Breast epithelium (tissue), 4 donors: ENCODE measurements at regions not wholly inside any gene's neighbourhood (a gene's known extent, or its start where the extent isn't known, plus 50 kb on each side); places are given as distances from the start of the nearest gene placed in this dataset.

Experiments used
- DNase-seq, 2 donors: peaks; one replicate each; pipeline ENCODE4 v3.0.0-alpha.2; 2019; ENCODE audit warnings: low spot score in 2 of 2
- H3K27ac ChIP-seq, 2 donors: fragments of 200-600 bp; sonication (generic) in 1 of 2; one replicate each; pipeline ENCODE4 v1.5.1; 2016 to 2019; ENCODE audit warnings: mild to moderate bottlenecking in 1 of 2
- H3K27me3 ChIP-seq, 2 donors: fragments of 200-600 bp; sonication (generic) in 1 of 2; one replicate each; pipeline versions ENCODE4 v1.5.1 to v1.6.0; 2017 to 2019; ENCODE audit warnings: control low read depth in 1 of 2, mild to moderate bottlenecking in 1 of 2
- H3K36me3 ChIP-seq: fragments of 200-600 bp; one replicate; pipeline ENCODE4 v1.5.1; 2019
- H3K4me1 ChIP-seq, 2 donors: fragments of 200-600 bp; sonication (generic); one replicate each; pipeline ENCODE4 v1.5.1; 2016 to 2019; ENCODE audit warnings: control low read depth in 1 of 2
- H3K4me3 ChIP-seq, 3 donors: fragments of 200-600 bp; sonication (generic); 1 replicate in 2 of 3; 2 replicates in 1 of 3; pipeline ENCODE4 v1.5.1; 2016 to 2019; ENCODE audit warnings: mild to moderate bottlenecking in 3 of 3, moderate library complexity in 2 of 3
- H3K9me3 ChIP-seq, 2 donors: fragments of 200-600 bp; sonication (generic) in 1 of 2; one replicate each; pipeline ENCODE4 v1.5.1; 2016 to 2019; ENCODE audit warnings: control low read depth in 1 of 2
- POLR2A ChIP-seq: fragments of 450-650 bp; IDR thresholded peaks from one replicate; pipeline ENCODE4 v1.6.1; 2016; ENCODE audit warnings: antibody characterized with exemption, mild to moderate bottlenecking, moderate library complexity
- POLR2AphosphoS5 ChIP-seq, 3 donors: sonication (generic); formaldehyde crosslinking; IDR thresholded peaks; one replicate each; pipeline ENCODE4 v1.6.1; 2017; ENCODE audit warnings: antibody characterized with exemption in 3 of 3
- intact Hi-C: fragments of 100-400 bp; cut with DNase I; formaldehyde crosslinking; loops from one replicate; pipeline ENCODE4 v1.15.1; 2023; ENCODE audit warnings: low total_unique reads
- TF ChIP-seq, protein P1 (sequence below), 3 donors: fragments of 450-650 bp; IDR thresholded peaks; one replicate each; pipeline ENCODE4 v1.5.1; 2016 to 2017; ENCODE audit warnings: antibody characterized with exemption in 3 of 3, mild to moderate bottlenecking in 3 of 3, moderate library complexity in 3 of 3

DNA sequence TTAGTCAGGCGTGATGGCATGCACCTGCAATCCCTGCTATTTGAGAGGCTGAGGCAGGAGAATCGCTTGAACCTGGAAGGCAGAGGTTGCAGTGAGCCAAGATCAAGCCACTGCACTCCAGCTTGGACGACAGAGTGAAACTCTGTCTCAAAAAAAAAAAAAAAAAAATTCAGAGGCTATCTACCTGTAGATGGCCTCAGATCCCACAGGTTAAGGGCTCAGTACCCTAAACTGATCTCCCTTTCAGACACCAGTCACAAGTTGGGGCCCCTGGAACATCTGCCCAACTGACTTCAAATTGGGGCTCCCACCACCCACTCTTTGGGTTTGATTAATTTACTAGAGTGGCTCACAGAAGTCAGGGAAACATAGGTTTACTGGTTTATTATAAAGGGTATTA lies 65.4 kb upstream of the ERCC6L2 start:
- H3K27ac ChIP-seq: no peak overlapping the region

DNA sequence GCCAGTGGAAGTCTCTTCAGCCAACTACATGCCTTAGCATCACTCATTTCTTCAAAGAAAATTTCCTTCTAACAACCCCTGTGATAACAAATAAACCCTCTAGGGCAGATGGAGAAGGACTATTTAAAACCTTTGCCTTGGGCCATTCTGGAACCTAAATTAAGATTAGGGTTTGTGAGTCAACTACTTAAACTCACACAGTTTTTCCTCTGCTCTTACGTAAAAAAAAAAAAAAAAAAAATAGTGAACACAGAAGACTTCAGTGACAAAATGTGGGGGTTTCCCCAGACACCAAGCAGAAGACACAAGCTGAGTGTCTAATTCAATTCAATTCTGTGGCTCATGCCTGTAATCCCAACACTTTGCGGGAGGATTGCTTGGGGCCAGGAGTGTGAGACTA lies 65.8 kb upstream of the ERCC6L2 start:
- Histone ChIP-seq H3K4me3 (no peak overlapping the region), H3K4me1 (no peaks in the 10 kb centered on the region), H3K36me3 (no peaks in the 10 kb centered on the region), H3K27me3 (no peaks in the 10 kb centered on the region), H3K9me3 (no peaks in the 10 kb centered on the region), H3K27ac (no peak overlapping the region)
- no peak for DNase-seq
- no peak for TF ChIP-seq POLR2A
- TF ChIP-seq, protein P1, sequence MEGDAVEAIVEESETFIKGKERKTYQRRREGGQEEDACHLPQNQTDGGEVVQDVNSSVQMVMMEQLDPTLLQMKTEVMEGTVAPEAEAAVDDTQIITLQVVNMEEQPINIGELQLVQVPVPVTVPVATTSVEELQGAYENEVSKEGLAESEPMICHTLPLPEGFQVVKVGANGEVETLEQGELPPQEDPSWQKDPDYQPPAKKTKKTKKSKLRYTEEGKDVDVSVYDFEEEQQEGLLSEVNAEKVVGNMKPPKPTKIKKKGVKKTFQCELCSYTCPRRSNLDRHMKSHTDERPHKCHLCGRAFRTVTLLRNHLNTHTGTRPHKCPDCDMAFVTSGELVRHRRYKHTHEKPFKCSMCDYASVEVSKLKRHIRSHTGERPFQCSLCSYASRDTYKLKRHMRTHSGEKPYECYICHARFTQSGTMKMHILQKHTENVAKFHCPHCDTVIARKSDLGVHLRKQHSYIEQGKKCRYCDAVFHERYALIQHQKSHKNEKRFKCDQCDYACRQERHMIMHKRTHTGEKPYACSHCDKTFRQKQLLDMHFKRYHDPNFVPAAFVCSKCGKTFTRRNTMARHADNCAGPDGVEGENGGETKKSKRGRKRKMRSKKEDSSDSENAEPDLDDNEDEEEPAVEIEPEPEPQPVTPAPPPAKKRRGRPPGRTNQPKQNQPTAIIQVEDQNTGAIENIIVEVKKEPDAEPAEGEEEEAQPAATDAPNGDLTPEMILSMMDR (IDR thresholded peaks at IDR 0.05): no peak
- TF ChIP-seq POLR2AphosphoS5 (IDR thresholded peaks at IDR 0.05): no peak
- intact Hi-C loops: no loop called here

More for the DNA sequence above, 65.4 kb upstream of the ERCC6L2 start:
- intact Hi-C loops: no loop called here
- Histone ChIP-seq H3K4me1 (no peaks in the 10 kb centered on the region), H3K36me3 (no peaks in the 10 kb centered on the region), H3K9me3 (no peaks in the 10 kb centered on the region), H3K27me3 (no peaks in the 10 kb centered on the region), H3K4me3 (no peak overlapping the region)
- TF ChIP-seq POLR2AphosphoS5 (IDR thresholded peaks at IDR 0.05): no peak
- TF ChIP-seq, protein P1 (IDR thresholded peaks at IDR 0.05): no peak
- TF ChIP-seq POLR2A: no peak
- DNase-seq: no peak

DNA sequence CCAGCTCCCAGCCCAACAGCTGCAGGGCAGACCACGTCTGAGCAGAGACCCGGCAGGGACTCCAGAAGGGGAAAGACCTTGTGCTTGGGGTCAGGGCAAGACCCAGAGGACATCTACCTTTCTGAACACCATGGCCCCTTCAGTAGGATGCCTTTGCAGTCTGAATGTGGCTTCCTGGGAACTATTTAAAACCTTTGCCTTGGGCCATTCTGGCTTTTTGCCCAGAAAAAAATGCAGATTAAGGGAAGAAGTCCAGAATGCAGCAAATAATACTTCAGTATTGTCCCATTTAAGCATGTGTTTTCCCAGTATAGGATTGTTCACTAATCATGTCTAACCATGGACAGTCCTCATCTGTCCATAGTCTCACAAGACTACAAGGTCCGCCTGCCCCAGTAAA lies 67.5 kb upstream of the ERCC6L2 start:
- intact Hi-C loops: no loop called here
- TF ChIP-seq, protein P1 (IDR thresholded peaks at IDR 0.05): no peak
- TF ChIP-seq POLR2AphosphoS5 (IDR thresholded peaks at IDR 0.05) (no peak), POLR2A (no peak)
- no peak overlapping the region for H3K27ac ChIP-seq

DNA sequence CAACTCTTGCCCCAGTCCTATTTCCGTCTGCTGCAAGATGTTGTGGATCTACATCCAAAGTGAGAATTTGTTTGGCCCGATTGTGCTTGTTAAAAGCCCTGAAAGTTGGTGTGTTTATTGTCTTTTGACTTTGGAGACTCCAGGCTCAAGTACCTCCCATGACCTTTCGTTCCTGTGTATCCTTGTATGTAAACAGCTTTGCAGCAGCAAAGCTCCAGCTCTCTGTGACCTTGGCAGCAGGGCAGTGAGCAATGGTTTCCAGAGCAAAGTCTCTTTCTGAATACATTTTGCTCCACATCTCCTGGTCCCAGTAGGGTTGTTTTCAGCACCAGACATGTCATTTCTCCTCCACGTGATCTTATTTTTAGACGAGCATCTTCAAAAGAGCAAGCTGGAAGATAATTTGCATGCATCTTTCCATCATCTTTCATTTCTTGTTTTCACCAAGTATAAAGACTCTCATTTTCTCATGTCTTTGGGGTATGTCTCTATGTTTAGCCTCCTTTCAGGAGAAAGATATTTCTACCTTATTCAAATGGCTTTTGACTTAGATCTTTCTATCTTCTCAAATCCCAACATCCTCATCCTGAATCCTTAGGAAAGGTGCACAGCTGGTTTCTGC lies 68.1 kb upstream of the ERCC6L2 start:
- Histone ChIP-seq H3K36me3 (no peaks in the 10 kb centered on the region), H3K27me3 (no peaks in the 10 kb centered on the region), H3K4me3 (no peak overlapping the region), H3K27ac (no peak overlapping the region), H3K4me1 (no peaks in the 10 kb centered on the region), H3K9me3 (no peaks in the 10 kb centered on the region)
- DNase-seq: no peak
- TF ChIP-seq POLR2A: no peak
- TF ChIP-seq, protein P1 (IDR thresholded peaks at IDR 0.05): no peak
- no peak for TF ChIP-seq POLR2AphosphoS5 (IDR thresholded peaks at IDR 0.05)
- intact Hi-C loops: no loop called here

More for the DNA sequence above, 67.5 kb upstream of the ERCC6L2 start:
- Histone ChIP-seq H3K4me1 (no peaks in the 10 kb centered on the region), H3K9me3 (no peaks in the 10 kb centered on the region), H3K36me3 (no peaks in the 10 kb centered on the region), H3K27me3 (no peaks in the 10 kb centered on the region), H3K4me3 (no peak overlapping the region)
- DNase-seq: no peak

DNA sequence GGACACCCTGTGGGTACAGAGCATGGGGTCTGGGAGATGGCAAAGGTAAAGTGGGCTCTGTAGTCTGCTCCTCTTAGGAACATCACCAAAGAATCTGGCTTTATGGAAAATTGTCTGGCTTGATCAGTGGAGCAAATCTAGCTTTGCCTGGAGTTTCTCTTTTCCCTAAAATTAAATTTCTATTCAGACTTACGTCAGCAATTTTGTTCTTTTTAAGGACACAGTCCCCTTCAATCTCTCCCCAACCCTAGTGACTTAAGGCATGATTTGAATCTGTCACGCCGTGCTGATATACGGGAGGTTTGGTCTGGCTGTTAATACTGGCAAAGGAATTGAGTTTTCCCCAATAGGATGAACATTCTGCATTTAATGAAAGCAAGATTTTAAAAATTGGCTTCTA lies 72.3 kb upstream of the ERCC6L2 start:
- H3K4me1 ChIP-seq: no peaks in the 10 kb centered on the region
- TF ChIP-seq POLR2A (no peak), POLR2AphosphoS5 (IDR thresholded peaks at IDR 0.05) (no peak)
- TF ChIP-seq, protein P1 (IDR thresholded peaks at IDR 0.05): no peak
- no peak overlapping the region for H3K27ac ChIP-seq
- no peak overlapping the region for H3K4me3 ChIP-seq
- intact Hi-C loops: no loop called here
- H3K27me3 ChIP-seq: no peaks in the 10 kb centered on the region
- no peak for DNase-seq
- no peaks in the 10 kb centered on the region for H3K9me3 ChIP-seq
- H3K36me3 ChIP-seq: no peaks in the 10 kb centered on the region
